AG04449 (cell line): ENCODE measurements at regions not wholly inside any gene's neighbourhood (a gene's known extent, or its start where the extent isn't known, plus 50 kb on each side); places are given as distances from the start of the nearest gene placed in this dataset.

ENCODE experiments used
- CTCF ChIA-PET: fragments of 350-600 bp; formaldehyde crosslinking; extraction: SDS; loops from one replicate; lab custom pipeline; 2021; ENCODE audit warnings: antibody characterized with exemption; lab: Yijun Ruan, JAX
- POLR2A ChIA-PET: fragments of 400-600, 350-600 bp; formaldehyde crosslinking; extraction: SDS; loops from one replicate; lab custom pipeline; 2020; ENCODE audit warnings: antibody characterized with exemption, inconsistent platforms; lab: Yijun Ruan, JAX
- DNase-seq: peaks from one replicate; pipeline ENCODE4 v3.0.0-alpha.2; 2010; ENCODE audit warnings: low read depth, low spot score
- H3K4me3 ChIP-seq: 2 replicates; pipeline ENCODE4 v1.5.1; 2011; ENCODE audit warnings: low read depth, mild to moderate bottlenecking, control low read depth, low read length
- TF ChIP-seq, protein P1 (sequence below): IDR thresholded peaks from one replicate; pipeline ENCODE4 v1.5.1; 2011; ENCODE audit warnings: mild to moderate bottlenecking, moderate library complexity, low read length, control low read depth, inconsistent platforms; ENCODE audit not compliant: insufficient read depth; ENCODE audit errors: missing control alignments

GRCh38 chr2:52070665-52071064, 1038.7 kb upstream of the NRXN1 start:
- no peak for DNase-seq
- ChIA-PET POLR2A (no interaction called here), CTCF (no interaction called here)
- no peak overlapping the region for H3K4me3 ChIP-seq
- TF ChIP-seq, protein P1, sequence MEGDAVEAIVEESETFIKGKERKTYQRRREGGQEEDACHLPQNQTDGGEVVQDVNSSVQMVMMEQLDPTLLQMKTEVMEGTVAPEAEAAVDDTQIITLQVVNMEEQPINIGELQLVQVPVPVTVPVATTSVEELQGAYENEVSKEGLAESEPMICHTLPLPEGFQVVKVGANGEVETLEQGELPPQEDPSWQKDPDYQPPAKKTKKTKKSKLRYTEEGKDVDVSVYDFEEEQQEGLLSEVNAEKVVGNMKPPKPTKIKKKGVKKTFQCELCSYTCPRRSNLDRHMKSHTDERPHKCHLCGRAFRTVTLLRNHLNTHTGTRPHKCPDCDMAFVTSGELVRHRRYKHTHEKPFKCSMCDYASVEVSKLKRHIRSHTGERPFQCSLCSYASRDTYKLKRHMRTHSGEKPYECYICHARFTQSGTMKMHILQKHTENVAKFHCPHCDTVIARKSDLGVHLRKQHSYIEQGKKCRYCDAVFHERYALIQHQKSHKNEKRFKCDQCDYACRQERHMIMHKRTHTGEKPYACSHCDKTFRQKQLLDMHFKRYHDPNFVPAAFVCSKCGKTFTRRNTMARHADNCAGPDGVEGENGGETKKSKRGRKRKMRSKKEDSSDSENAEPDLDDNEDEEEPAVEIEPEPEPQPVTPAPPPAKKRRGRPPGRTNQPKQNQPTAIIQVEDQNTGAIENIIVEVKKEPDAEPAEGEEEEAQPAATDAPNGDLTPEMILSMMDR, result no peak

DNA sequence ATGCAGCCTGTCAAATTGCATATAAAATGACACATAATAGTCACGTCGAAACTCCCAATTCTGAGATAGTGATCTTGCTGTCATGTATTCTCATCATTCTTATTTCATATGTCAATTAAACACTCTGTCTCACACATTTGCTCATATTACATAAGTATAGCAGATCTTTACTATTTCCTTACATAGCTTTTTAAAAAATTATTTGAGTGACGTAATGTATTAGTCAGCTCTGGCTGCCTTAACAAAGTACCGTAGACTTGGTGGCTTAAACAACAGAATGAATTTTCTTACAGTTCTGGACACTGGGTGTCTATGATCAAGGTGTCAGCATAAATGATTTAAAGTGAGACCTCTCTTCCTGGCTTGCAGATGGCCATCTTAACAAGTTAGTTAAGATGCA, 1032.3 kb upstream of the NRXN1 start:
- POLR2A ChIA-PET, result no interaction called here
- TF ChIP-seq, protein P1, result no peak
- H3K4me3 ChIP-seq, result no peak overlapping the region
- CTCF ChIA-PET, result no interaction called here
- DNase-seq, result no peak

GRCh38 chr2:52054824-52055223, 1022.9 kb upstream of the NRXN1 start:
- CTCF ChIA-PET, result no interaction called here
- POLR2A ChIA-PET, result no interaction called here
- TF ChIP-seq, protein P1, result no peak
- H3K4me3 ChIP-seq, result no peak overlapping the region
- DNase-seq, result no peak

GRCh38 chr2:52036853-52037252, 1004.9 kb upstream of the NRXN1 start:
- ChIA-PET POLR2A (no interaction called here), CTCF (no interaction called here)
- no peak for DNase-seq
- TF ChIP-seq, protein P1, result no peak
- H3K4me3 ChIP-seq, result no peak overlapping the region

GRCh38 chr2:52036024-52036423, 1004.1 kb upstream of the NRXN1 start:
- CTCF ChIA-PET, result no interaction called here
- TF ChIP-seq, protein P1, result no peak
- POLR2A ChIA-PET, result no interaction called here
- H3K4me3 ChIP-seq, result no peak overlapping the region
- DNase-seq, result no peak

DNA sequence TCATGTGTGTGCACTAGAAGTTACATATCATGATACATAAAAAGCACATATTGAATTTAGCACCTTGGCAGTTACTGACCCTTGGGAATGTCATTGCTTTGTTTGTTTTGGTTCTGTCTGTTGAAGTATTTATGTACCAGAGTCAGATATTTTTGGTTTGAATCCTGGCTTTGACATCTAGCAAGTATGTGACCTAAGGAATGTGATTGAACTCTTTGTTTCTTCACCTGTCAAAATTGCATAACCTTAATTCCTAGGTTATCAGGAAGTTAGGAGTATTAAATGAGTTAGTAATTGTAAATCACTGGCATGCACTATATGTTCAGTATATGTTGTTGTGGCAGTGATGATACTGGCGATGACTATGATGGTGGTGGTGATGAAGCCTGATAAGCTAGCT, 1003.5 kb upstream of the NRXN1 start:
- TF ChIP-seq, protein P1, result no peak
- H3K4me3 ChIP-seq, result no peak overlapping the region
- POLR2A ChIA-PET, result no interaction called here
- no peak for DNase-seq
- CTCF ChIA-PET, result no interaction called here
